IMR-90 (cell line): ENCODE measurements at regions not wholly inside any gene's neighbourhood (a gene's known extent, or its start where the extent isn't known, plus 50 kb on each side); places are given as distances from the start of the nearest gene placed in this dataset.

Experiments used
- ATAC-seq: fragments of 200-7000 bp; cut with Tn5 transposase; 2 replicates; pipeline ENCODE4 v1.9.1; 2020; ENCODE audit warnings: low read depth, mild to moderate bottlenecking, moderate library complexity
- BruUV-seq: library from RNA; stranded (reverse); fragments of 400-500 nt; replicated peaks from 2 replicates; lab custom pipeline; 2021; lab: Mats Ljungman, UMichigan
- CTCF ChIA-PET: fragments of 300-600 bp; formaldehyde crosslinking; extraction: SDS; loops from one replicate; lab custom pipeline; 2021; ENCODE audit warnings: antibody characterized with exemption; lab: Yijun Ruan, JAX
- POLR2A ChIA-PET: fragments of 300-600 bp; sonication (Branson Sonifier 250); formaldehyde crosslinking; loops from one replicate; lab custom pipeline; 2022; ENCODE audit warnings: antibody characterized with exemption; ENCODE audit not compliant: unreplicated experiment; lab: Charles Lee
- DNase-seq: peaks from one replicate; pipeline ENCODE4 v3.0.0; 2013
- H2AFZ ChIP-seq: replicated peaks from 2 replicates; pipeline ENCODE3; 2013; ENCODE audit warnings: low read length, mild to moderate bottlenecking; ENCODE audit not compliant: poor library complexity
- H2AK5ac ChIP-seq: 2 replicates; pipeline ENCODE4 v1.6.1; 2013; ENCODE audit warnings: low read depth, low read length, inconsistent platforms
- H2AK9ac ChIP-seq: replicated peaks from 2 replicates; pipeline ENCODE3; 2013; ENCODE audit warnings: mild to moderate bottlenecking, low read depth, low read length, moderate library complexity; ENCODE audit not compliant: poor library complexity
- H2BK120ac ChIP-seq: 2 replicates; pipeline ENCODE4 v1.6.1; 2013; ENCODE audit warnings: low read depth, low read length, inconsistent platforms
- H2BK15ac ChIP-seq: 3 replicates; pipeline ENCODE4 v1.6.1; 2013; ENCODE audit warnings: low read depth, low read length, inconsistent platforms
- H2BK20ac ChIP-seq: 2 replicates; pipeline ENCODE4 v1.6.1; 2013; ENCODE audit warnings: low read depth, mild to moderate bottlenecking, inconsistent platforms, low read length, moderate library complexity
- H2BK5ac ChIP-seq: 2 replicates; pipeline ENCODE4 v1.6.1; 2013; ENCODE audit warnings: mild to moderate bottlenecking, low read depth, low read length, inconsistent platforms; ENCODE audit not compliant: poor library complexity, severe bottlenecking
- H3K14ac ChIP-seq: replicated peaks from 2 replicates; pipeline ENCODE4 v1.6.1; 2013; ENCODE audit warnings: low read depth, low read length, inconsistent platforms
- H3K18ac ChIP-seq: 2 replicates; pipeline ENCODE4 v1.6.1; 2013; ENCODE audit warnings: low read depth, low read length, control low read depth
- H3K23ac ChIP-seq: 2 replicates; pipeline ENCODE4 v1.6.1; 2013; ENCODE audit warnings: low read depth, low read length, inconsistent platforms
- H3K27ac ChIP-seq: 2 replicates; pipeline ENCODE4 v1.5.1; 2013; ENCODE audit warnings: mild to moderate bottlenecking, control low read depth, low read length; ENCODE audit not compliant: insufficient read depth
- H3K27me3 ChIP-seq: 2 replicates; pipeline ENCODE4 v1.6.1; 2013; ENCODE audit warnings: low read length; ENCODE audit not compliant: control insufficient read depth, insufficient read depth
- H3K36me3 ChIP-seq: 2 replicates; pipeline ENCODE4 v1.6.1; 2013; ENCODE audit warnings: low read length, mixed read lengths; ENCODE audit not compliant: control insufficient read depth, insufficient read depth
- H3K4ac ChIP-seq: 2 replicates; pipeline ENCODE4 v1.6.1; 2013; ENCODE audit warnings: low read depth, low read length, inconsistent platforms
- H3K4me1 ChIP-seq: 2 replicates; pipeline ENCODE4 v1.6.1; 2013; ENCODE audit warnings: low read length, mixed read lengths; ENCODE audit not compliant: control insufficient read depth, insufficient read depth
- H3K4me2 ChIP-seq: 2 replicates; pipeline ENCODE4 v1.6.1; 2013; ENCODE audit warnings: low read depth, mild to moderate bottlenecking, control low read depth, low read length, moderate library complexity
- H3K4me3 ChIP-seq: 2 replicates; pipeline ENCODE4 v1.5.1; 2013; ENCODE audit warnings: low read depth, mild to moderate bottlenecking, control low read depth, low read length, moderate library complexity; ENCODE audit not compliant: insufficient read depth
- H3K56ac ChIP-seq: 2 replicates; pipeline ENCODE4 v1.6.1; 2013; ENCODE audit warnings: low read length, inconsistent platforms; ENCODE audit not compliant: insufficient read depth; ENCODE audit errors: extremely low read depth
- H3K79me1 ChIP-seq, 2 experiments: 2 replicates each; pipeline ENCODE4 v1.6.1; 2013; ENCODE audit warnings: low read length in 2 of 2, inconsistent platforms in 1 of 2, low read depth in 1 of 2
- H3K9ac ChIP-seq: 2 replicates; pipeline ENCODE4 v1.6.1; 2013; ENCODE audit warnings: low read depth, low read length, control low read depth
- H3K9me1 ChIP-seq: 2 replicates; pipeline ENCODE4 v1.6.1; 2013; ENCODE audit warnings: low read length, inconsistent platforms; ENCODE audit not compliant: insufficient read depth
- H3K9me3 ChIP-seq: 2 replicates; pipeline ENCODE4 v1.6.1; 2013; ENCODE audit warnings: low read length; ENCODE audit not compliant: control insufficient read depth, insufficient read depth
- H4K20me1 ChIP-seq: 2 replicates; pipeline ENCODE4 v1.6.1; 2013; ENCODE audit warnings: low read length, inconsistent platforms; ENCODE audit not compliant: insufficient read depth
- H4K5ac ChIP-seq: 2 replicates; pipeline ENCODE4 v1.6.1; 2013; ENCODE audit warnings: mild to moderate bottlenecking, low read depth, low read length, control low read depth
- H4K8ac ChIP-seq, 2 experiments: 2 replicates each; pipeline ENCODE4 v1.6.1; 2013; ENCODE audit warnings: low read depth in 2 of 2, low read length in 2 of 2, control low read depth in 1 of 2, inconsistent platforms in 1 of 2
- H4K91ac ChIP-seq: 2 replicates; pipeline ENCODE4 v1.6.1; 2013; ENCODE audit warnings: low read depth, low read length, inconsistent platforms; ENCODE audit not compliant: insufficient read depth
- BHLHE40 ChIP-seq: fragments of 150-350 bp; IDR thresholded peaks from 2 replicates; pipeline ENCODE4 v1.6.1; 2016; ENCODE audit warnings: mild to moderate bottlenecking, low read depth, low read length
- CEBPB ChIP-seq: IDR thresholded peaks from 2 replicates; pipeline ENCODE4 v1.6.1; 2012; ENCODE audit warnings: low read depth, low read length, improper control_type of control experiment
- CHD1 ChIP-seq: IDR thresholded peaks from 2 replicates; pipeline ENCODE4 v1.6.1; 2012; ENCODE audit warnings: low read depth, low read length, improper control_type of control experiment
- CTCF ChIP-seq: conservative IDR thresholded peaks from 2 replicates; pipeline ENCODE4 v1.5.1; 2012; ENCODE audit warnings: mild to moderate bottlenecking, low read depth, low read length, improper control_type of control experiment
- ELK1 ChIP-seq: fragments of 150-350 bp; IDR thresholded peaks from 2 replicates; pipeline ENCODE4 v1.6.1; 2016; ENCODE audit warnings: low read depth, mild to moderate bottlenecking, low read length, moderate library complexity, borderline replicate concordance
- FOS ChIP-seq: fragments of 150-350 bp; IDR thresholded peaks from 2 replicates; pipeline ENCODE4 v1.6.1; 2016; ENCODE audit warnings: low read depth, low read length
- MAFK ChIP-seq: IDR thresholded peaks from 2 replicates; pipeline ENCODE4 v1.6.1; 2012; ENCODE audit warnings: low read depth, low read length, improper control_type of control experiment
- MAZ ChIP-seq: IDR thresholded peaks from 2 replicates; pipeline ENCODE4 v1.6.1; 2012; ENCODE audit warnings: low read depth, mild to moderate bottlenecking, low read length, improper control_type of control experiment, moderate library complexity, borderline replicate concordance
- MXI1 ChIP-seq: IDR thresholded peaks from 2 replicates; pipeline ENCODE4 v1.6.1; 2012; ENCODE audit warnings: low read depth, mild to moderate bottlenecking, low read length, moderate library complexity, borderline replicate concordance
- NFE2L2 ChIP-seq: fragments of 150-350 bp; IDR thresholded peaks from 2 replicates; pipeline ENCODE4 v1.6.1; 2016; ENCODE audit warnings: low read depth, mild to moderate bottlenecking, low read length
- POLR2A ChIP-seq: IDR thresholded peaks from 2 replicates; pipeline ENCODE4 v1.6.1; 2012; ENCODE audit warnings: mild to moderate bottlenecking, low read depth, low read length
- RAD21 ChIP-seq: IDR thresholded peaks from 2 replicates; pipeline ENCODE4 v1.6.1; 2012; ENCODE audit warnings: low read length, improper control_type of control experiment
- RCOR1 ChIP-seq: IDR thresholded peaks from 2 replicates; pipeline ENCODE4 v1.6.1; 2012; ENCODE audit warnings: mild to moderate bottlenecking, low read length, improper control_type of control experiment; ENCODE audit not compliant: insufficient replicate concordance
- RFX5 ChIP-seq: IDR thresholded peaks from 2 replicates; pipeline ENCODE4 v1.8.0; 2012; ENCODE audit warnings: low read depth, mild to moderate bottlenecking, low read length, moderate library complexity
- SMC3 ChIP-seq: fragments of 150-350 bp; IDR thresholded peaks from 2 replicates; pipeline ENCODE4 v1.6.1; 2016; ENCODE audit warnings: low read depth, mild to moderate bottlenecking, antibody characterized with exemption, low read length, moderate library complexity
- WGBS, 2 experiments: methylation state at CpG; one replicate each; pipeline versions ENCODE4 v1.1.5 to v1.1.7; 2013; ENCODE audit warnings: missing lambda C conversion rate in 2 of 2; ENCODE audit not compliant: insufficient read length in 1 of 2; ENCODE audit errors: extremely low coverage in 2 of 2; 5-methylcytosine and 5-hydroxymethylcytosine counted together
- dilution Hi-C: fragments of 300-500 bp; cut with HindIII; formaldehyde crosslinking; loops from one replicate; pipeline ENCODE4 v1.14.3; 2018; ENCODE audit warnings: low sequenced_read_pairs; ENCODE audit not compliant: unreplicated experiment
- in situ Hi-C: fragments of 300-500 bp; cut with MboI; formaldehyde crosslinking; loops from 3 replicates; pipeline ENCODE4 v1.14.3; 2019; ENCODE audit warnings: low sequenced_read_pairs, inconsistent platforms, mixed read lengths
- intact Hi-C: fragments of 100-400 bp; cut with micrococcal nuclease; formaldehyde crosslinking; loops from 2 replicates; pipeline ENCODE4 v1.10.0; 2022
- TF ChIP-seq, protein P1 (sequence below): fragments of 150-350 bp; IDR thresholded peaks from 2 replicates; pipeline ENCODE4 v1.6.1; 2017; ENCODE audit warnings: mild to moderate bottlenecking, antibody characterized with exemption, low read length, low read depth

DNA sequence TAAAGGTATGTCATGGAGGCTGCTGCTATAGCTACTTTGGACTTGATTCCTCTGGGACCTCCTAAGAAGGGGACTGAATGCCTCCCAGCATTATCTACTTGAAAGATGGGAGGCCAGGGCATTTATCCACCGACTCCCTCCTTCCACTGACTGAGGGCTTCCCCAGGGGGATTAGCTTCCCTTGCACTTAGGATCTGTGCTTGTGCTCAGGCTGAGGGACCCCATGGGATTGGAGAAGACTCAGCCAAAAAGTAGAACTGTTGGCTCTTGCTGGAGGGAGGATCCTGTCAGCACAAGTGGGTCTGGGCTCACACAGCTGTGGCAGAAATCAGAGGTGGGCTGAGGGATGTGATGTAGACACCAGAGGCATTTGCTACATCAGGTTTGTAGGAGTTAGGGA lies 81.5 kb upstream of the SYPL1 start:
- Histone ChIP-seq H3K56ac (no peak overlapping the region), H3K27ac (no peak overlapping the region), H4K20me1 (no peaks in the 10 kb centered on the region), H2BK15ac (no peak overlapping the region), H3K4me2 (no peak overlapping the region), H3K79me1 (no peaks in the 10 kb centered on the region), H2BK5ac (no peak overlapping the region), H3K9me1 (no peaks in the 10 kb centered on the region; the same call in 1 of the 2 replicates), H2AFZ (no peak overlapping the region), H4K5ac (no peak overlapping the region), H3K9ac (no peak overlapping the region), H3K14ac (no peak overlapping the region), H3K4me1 (no peaks in the 10 kb centered on the region), H2BK120ac (no peak overlapping the region), H3K18ac (no peak overlapping the region), H4K8ac (no peak overlapping the region), H2AK9ac (no peak overlapping the region), H3K4ac (no peak overlapping the region), H4K91ac (no peak overlapping the region), H2BK20ac (no peak overlapping the region), H3K4me3 (no peak overlapping the region), H3K23ac (no peak overlapping the region), H3K36me3 (no peaks in the 10 kb centered on the region), H3K9me3 (peaks cover 2% of the 10 kb centered on the region; the same call in 1 of the 2 replicates), H3K27me3 (peaks cover 13% of the 10 kb centered on the region), H2AK5ac (no peak overlapping the region)
- TF ChIP-seq SMC3: no peak
- no peak for TF ChIP-seq RAD21
- TF ChIP-seq NFE2L2: no peak
- TF ChIP-seq CTCF: no peak
- TF ChIP-seq MAFK: no peak
- no peak for TF ChIP-seq POLR2A
- no peak for TF ChIP-seq CEBPB
- no peak for TF ChIP-seq MXI1
- TF ChIP-seq RCOR1: no peak
- no peak for TF ChIP-seq FOS
- TF ChIP-seq CHD1: no peak
- TF ChIP-seq MAZ: no peak
- TF ChIP-seq RFX5: no peak
- no peak for TF ChIP-seq BHLHE40
- TF ChIP-seq, protein P1, sequence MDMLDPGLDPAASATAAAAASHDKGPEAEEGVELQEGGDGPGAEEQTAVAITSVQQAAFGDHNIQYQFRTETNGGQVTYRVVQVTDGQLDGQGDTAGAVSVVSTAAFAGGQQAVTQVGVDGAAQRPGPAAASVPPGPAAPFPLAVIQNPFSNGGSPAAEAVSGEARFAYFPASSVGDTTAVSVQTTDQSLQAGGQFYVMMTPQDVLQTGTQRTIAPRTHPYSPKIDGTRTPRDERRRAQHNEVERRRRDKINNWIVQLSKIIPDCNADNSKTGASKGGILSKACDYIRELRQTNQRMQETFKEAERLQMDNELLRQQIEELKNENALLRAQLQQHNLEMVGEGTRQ: no peak
- no peak for TF ChIP-seq ELK1
- WGBS, 2 experiments: no CpG with 5 or more reads among the region's 1 CpG
- DNase-seq: no peak
- ChIA-PET POLR2A (no interaction called here), CTCF (interaction anchor here (1.0 kb wide), 1 partner anchor 26 kb away, joined by 3 read pairs; no protein-coding TSS in a partner anchor)
- BruUV-seq: no TSS peak
- no peak for ATAC-seq
- intact Hi-C loops (no loop called here), dilution Hi-C loops (no loop called here), in situ Hi-C loops (no loop called here)
